ENCODE measurements at regions not wholly inside any gene's neighbourhood (a gene's known extent, or its start where the extent isn't known, plus 50 kb on each side); places are given as distances from the start of the nearest gene placed in this dataset.
"Not testable (repeated sequence)": the region's sequence is repeated elsewhere in the genome, so short reads cannot be mapped to it uniquely, and the experiment has no call there.

DNA sequence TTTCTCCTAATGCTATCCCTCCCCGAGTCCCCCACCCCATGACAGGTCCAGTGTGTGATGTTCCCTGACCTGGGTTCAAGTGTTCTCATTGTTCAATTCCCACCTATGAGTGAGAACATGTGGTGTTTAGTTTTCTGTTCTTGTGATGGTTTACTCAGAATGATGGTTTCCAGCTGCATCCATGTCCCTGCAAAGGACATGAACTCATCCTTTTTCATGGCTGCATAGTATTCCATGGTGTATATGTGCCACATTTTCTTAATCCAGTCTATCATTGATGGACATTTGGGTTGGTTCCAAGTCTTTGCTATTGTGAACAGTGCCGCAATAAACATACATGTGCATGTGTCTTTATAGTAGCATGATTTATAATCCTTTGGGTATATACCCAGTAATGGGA is 90.5 kb upstream of the HS3ST4 start:
- not testable (repeated sequence) for TF ChIP-seq EZH2 (IDR thresholded peaks at IDR 0.05; ENCODE audit: borderline replicate concordance, control insufficient read depth, low read depth, low read length); SIN3A (IDR thresholded peaks at IDR 0.05; ENCODE audit: low read depth, low read length); SUZ12 (IDR thresholded peaks at IDR 0.05; ENCODE audit: unreplicated experiment); YY1 (IDR thresholded peaks at IDR 0.05; ENCODE audit: low read depth, low read length); SP1 (IDR thresholded peaks at IDR 0.05; ENCODE audit: low read depth, low read length); HDAC6 (IDR thresholded peaks at IDR 0.05; ENCODE audit: unreplicated experiment); CBX3 (IDR thresholded peaks at IDR 0.05; ENCODE audit: borderline replicate concordance, low read depth); NR2F1 (conservative IDR thresholded peaks at IDR 0.05); POLR2A (IDR thresholded peaks at IDR 0.05; ENCODE audit: low read depth, low read length); CEBPB (IDR thresholded peaks at IDR 0.05; ENCODE audit: borderline replicate concordance in 1 of 2, low read depth in 2 of 2, low read length in 2 of 2)
- TF ChIP-seq, protein P1, sequence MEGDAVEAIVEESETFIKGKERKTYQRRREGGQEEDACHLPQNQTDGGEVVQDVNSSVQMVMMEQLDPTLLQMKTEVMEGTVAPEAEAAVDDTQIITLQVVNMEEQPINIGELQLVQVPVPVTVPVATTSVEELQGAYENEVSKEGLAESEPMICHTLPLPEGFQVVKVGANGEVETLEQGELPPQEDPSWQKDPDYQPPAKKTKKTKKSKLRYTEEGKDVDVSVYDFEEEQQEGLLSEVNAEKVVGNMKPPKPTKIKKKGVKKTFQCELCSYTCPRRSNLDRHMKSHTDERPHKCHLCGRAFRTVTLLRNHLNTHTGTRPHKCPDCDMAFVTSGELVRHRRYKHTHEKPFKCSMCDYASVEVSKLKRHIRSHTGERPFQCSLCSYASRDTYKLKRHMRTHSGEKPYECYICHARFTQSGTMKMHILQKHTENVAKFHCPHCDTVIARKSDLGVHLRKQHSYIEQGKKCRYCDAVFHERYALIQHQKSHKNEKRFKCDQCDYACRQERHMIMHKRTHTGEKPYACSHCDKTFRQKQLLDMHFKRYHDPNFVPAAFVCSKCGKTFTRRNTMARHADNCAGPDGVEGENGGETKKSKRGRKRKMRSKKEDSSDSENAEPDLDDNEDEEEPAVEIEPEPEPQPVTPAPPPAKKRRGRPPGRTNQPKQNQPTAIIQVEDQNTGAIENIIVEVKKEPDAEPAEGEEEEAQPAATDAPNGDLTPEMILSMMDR (IDR thresholded peaks at IDR 0.05 in 2 of 3, conservative IDR thresholded peaks at IDR 0.05 in 1 of 3; ENCODE audit: control insufficient read depth in 2 of 3, extremely low read depth in 1 of 3, insufficient read depth in 1 of 3, low read depth in 3 of 3, low read length in 3 of 3) = not testable (repeated sequence)

Data from GM12878 (cell line).